ENCODE measurements at regions not wholly inside any gene's neighbourhood (a gene's known extent, or its start where the extent isn't known, plus 50 kb on each side); places are given as distances from the start of the nearest gene placed in this dataset.
"Not testable (repeated sequence)": the region's sequence is repeated elsewhere in the genome, so short reads cannot be mapped to it uniquely, and the experiment has no call there.

DNA sequence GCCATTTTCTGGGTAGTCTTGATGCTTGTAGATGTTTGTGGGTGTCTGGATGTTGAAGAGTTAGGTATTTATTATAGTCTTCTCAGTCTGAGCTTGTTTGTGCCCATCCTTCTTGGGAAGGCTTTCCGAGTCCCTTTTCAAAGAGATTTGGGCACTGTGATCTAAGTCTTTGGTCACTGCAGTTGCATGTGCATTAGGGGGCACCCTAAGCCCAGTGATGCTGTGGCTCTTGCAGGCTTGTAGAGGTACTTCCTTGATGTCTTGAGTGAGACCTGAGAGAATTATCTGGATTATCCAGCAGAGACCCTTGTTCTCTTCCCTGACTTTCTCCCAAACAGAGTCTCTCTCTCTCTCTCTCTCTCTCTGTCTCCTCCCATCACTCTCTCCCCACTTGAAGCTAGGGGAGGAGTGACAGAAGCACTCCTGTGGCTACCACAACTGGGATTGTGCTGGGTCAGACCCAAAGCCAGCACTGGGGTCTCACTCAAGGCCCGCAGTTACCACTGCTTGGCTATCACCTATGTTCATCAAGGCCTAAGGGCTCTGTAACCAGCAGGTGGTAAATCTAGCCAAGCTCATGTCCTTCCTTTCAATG, 68.5 kb downstream of the TMCO5A start:
- DNase-seq: no peak

DNA sequence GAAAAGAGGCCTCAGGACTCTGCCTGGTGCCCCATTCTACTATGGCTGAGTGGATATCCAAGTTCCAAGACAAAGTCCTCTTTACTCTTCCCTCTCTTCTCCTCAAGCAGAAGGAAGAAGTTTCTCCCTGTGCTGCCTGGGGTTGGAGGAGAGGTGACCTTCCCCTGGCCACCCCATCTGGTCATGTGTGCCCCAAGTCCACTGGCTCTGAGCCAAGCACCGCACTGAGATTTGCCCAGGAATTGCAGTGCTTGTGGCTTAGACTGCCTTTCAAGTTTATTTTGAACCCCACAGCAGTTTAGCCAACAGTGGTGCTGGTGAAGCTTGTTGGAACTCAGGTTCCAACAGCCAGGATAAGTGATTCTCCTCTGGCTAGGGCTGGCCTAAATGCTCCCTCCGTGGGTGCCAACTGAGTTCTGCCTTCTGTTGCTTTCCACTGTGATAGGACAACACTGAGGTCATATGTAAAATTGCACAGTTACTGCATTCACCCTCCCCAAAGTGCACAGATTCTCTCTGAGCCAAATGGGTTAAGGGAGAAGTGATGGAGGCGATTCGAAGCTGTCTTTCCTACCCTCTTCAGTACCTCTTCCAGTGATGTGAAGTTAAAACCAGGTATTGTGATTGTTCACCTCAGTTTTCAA, 69.9 kb downstream of the TMCO5A start:
- DNase-seq: no peak

DNA sequence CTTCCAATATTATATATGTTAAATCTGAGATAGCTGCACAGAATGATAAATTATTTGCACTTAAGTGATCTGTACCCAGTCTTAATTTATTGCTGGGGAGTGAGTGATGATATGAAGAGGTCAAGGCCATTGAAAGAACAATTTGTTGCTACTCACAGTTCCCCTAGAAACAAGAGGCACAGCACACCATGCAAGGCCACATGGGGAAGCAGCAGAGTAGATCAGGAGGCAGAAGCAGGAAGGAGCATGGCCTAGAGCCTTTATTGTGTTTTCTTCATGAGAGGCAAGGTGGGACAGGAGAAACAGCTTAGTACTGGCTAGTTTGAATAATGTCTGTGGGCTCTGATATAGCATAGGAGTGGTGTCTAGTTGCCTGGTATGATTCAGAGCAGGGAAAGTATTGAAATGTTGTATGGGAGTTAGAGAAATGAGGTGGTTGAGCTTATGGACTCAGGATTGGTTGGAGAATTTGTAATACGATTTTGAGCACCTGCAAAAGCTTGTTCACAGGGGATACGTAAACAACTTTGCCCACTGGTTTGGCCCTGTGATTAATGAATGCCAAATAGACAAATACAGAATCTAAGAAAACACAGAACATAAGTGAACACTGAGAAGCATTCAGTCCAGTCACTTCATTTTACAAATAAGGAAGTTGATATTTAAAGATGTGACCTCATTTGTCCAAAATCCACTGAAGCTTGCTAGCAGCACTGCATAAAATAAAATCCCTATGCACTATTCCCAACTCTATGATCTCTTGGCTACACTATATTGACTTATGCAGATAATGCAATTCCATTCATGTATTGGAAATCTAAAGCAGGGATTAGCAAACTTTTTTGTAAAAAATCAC, 71.7 kb downstream of the TMCO5A start:
- DNase-seq: no peak

DNA sequence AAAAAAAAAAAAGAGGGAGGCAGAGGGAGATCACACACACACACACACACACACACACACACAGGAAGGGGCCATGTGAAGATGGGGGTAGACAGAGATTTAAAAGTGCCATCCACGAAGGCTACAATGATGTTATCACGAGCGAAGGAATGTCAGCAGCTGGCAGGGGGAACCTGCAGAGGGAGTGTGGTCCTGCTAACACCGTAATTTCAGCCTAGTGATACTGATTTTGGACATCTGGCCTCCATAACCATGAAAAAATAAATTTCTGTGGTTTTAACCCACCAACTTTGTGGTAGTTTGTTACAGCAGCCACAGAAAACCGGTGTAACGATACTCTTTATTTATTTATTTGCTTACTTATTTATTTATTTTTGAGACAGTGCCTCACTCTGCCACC, 76.0 kb downstream of the TMCO5A start:
- DNase-seq: no peak

DNA sequence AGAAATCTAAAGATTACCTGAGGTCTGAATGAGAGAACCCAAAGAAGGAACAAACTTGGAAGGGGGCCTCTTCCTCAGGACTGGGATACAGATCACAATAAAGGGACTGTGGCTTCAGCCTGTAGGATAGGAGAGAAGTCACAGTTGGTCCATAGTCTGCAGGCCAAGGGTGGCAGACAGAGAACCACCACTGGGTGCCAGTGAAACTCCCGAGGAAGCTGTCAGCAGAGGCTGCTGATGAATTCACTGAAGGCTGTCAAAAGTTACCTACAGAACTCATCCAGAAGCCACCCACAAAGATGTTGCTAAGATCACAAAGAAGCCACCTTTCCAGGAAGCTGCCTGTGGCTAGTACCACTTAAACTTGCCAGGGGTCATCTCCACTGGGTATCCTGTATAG, 78.5 kb downstream of the TMCO5A start:
- DNase-seq: no peak

DNA sequence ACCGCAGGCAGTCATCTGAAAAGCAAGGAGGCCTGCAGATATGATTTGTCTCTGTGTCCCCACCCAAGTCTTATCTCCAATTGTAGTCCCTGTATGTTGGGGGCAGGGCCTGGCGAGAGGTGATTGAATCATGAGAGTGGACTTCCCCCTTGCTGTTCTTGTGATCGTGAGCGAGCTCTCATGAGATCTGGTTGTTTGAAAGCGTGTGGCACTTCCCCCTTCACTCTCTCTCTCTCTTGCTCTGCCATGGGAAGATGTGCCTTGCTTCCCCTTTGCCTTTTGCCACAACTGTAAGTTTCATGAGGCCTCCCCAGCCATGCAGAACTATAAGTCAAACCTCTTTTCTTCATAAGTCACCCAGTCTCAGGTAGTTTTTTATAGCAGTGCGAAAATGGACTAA, 83.3 kb downstream of the TMCO5A start:
- DNase-seq: no peak

DNA sequence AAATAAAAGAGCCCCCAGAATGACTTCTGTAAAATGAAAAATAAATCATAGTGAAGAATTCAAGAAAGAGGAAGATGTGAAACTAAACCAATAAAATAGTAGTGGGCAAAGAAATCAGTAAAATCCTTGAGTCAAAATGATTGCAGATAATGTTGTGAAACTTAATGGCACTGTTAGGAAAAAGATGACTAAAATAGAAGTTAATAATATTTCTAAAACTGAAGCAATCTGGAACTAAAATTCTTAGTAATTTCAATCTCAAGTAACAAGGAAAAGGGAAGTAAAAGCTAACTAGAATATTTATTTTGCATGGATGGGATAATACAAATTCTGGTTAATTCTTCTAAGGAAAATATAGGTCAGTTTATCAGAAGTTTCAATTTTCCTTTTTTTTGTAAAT, 84.6 kb downstream of the TMCO5A start:
- no peak for DNase-seq

DNA sequence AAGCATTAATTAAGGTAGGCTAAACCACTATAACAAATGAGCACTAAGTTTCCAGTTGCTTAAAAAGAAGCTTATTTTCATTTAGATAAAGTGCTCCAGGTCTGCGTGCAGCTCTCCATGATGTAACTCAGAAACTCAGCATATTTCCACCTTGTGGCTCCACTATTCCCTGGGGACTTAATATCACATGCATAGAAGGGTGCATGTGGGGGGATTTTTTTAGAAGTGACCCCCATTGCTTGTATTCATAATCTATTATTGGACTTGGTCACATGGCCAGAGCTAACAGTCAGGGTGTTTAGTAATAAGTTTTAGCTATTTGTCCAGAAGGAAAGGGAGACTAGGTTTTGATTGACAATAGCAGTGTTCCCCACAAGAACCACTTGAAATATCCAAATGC, 86.8 kb downstream of the TMCO5A start:
- no peak for DNase-seq

DNA sequence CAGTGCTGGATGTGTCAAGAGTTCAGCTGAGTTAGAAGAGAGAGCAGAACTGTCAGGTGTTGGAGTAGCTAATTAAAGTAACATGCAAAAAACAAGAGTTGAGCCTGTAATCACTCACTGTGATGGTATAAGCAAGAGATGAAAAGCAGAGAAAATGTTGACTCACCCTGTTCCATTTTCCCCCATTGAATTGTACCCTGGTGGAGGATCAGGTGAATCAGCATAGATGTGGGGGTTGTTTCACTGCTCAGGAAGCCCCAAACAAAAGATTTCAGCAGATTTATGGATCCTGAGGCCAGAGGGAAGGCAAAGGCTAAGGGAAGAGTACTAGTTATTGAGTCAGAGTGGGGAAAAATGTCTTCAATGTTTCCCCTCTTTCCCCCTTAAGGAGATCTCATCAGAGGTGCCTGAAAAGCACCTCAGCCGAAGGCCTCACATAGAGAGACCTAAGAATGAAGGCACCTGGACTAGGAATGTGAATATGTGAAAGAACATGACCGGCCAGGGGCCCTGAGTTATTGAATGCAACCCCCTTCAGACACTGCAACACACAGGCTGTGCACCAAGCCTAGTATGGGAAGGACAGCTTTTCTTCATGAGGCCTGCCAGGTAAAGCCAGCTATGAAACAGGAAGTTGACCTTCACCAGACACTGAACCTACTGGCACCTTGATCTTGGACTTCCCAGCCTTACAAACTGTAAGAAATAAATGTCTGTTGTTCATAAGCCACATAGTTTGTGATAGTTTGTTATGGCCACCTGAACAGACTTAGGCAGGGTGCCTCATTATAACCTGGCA, 90.1 kb downstream of the TMCO5A start:
- no peak for DNase-seq

DNA sequence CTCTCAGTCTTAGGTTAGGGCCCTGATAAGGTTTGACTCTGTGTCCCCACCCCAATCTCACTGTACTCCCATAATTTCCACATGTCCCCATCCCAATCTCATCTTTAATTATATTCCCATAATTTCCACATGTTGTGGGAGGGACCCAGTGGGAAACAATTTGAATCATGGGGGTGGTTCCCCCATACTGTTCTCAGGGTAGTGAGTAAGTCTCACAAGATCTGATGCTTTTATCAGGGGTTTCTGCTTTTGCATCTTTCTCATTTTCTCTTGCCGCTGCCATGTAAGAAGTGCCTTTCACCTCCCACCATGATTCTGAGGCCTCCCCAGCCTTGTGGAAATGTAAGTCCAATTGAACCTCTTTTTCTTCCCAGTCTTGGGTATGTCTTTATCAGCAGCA, 91.2 kb downstream of the TMCO5A start:
- DNase-seq: not testable (repeated sequence)

DNA sequence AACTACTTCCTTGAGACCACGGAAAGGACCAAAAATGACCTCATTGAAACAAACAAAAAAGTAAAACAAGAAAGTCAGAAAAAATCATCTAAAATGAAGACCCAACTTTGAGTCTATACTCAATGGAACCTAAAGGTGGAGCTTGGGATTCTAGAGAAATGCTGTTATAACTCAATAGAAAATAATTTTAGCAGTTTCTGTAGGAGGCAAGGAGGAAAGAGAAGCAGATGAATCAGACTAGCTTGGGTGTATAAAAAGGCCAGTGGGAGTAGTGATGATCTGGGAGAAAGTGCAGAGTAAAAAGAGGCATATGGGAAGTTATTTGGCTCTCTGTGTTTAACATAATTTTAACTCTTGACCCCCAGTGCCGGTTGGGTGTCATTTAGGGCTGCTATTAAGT, 94.4 kb downstream of the TMCO5A start:
- DNase-seq: no peak

DNA sequence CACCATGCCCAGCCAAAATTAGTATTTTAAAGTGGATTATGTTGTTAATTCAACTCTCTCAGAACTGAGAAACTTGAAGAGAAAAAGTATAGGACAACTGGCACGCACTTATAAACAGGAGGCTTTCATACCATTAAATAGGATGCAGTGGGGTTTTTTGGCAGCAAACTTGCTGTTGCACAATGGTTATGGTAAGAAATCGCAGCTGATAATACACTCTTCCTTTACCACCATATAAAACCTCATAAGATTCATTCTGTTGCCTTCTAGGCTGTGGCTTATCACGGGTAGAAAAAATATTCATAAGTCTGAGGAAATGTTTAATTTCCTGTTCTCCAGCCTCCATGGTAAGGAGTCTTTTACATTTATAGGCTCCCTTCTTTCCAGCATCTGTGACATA, 95.3 kb downstream of the TMCO5A start:
- DNase-seq: no peak

DNA sequence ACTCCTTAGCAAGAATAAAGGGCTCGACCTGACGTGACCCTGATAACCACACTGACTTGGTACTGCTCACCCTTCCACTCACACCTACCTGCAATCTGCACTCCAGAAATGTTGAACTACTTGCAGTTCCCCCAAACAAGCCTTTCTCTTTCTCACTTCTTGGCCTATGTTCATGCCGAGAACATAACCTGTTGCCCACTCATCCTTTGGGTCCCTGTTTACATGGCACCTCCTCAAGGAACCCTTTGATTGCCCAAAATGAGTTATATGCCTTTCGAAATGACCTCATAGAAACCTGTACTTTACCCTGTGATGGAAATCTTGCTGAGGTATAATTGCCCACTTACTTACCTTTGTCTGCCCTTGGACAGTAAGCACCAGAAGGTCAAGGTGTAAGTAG, 96.2 kb downstream of the TMCO5A start:
- DNase-seq: no peak

DNA sequence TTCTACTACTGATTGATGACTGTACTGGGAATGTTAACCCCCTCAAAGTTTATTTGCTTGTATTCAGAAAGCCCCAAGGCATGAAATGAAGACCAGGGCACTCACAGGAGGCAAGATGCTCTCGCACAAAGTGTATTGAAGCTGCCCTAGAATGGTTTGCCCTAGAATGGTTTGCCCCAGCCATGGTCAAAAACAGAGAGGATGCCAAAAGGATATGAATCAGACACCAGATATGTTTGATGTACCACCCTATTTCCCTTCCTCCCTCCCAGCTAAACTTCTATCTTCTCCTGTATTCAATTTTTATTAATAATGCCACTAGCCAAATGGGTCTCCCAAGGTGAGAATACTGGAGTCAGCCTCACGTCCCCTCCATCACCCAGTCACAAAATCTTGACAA, 101.3 kb downstream of the TMCO5A start:
- DNase-seq: no peak

DNA sequence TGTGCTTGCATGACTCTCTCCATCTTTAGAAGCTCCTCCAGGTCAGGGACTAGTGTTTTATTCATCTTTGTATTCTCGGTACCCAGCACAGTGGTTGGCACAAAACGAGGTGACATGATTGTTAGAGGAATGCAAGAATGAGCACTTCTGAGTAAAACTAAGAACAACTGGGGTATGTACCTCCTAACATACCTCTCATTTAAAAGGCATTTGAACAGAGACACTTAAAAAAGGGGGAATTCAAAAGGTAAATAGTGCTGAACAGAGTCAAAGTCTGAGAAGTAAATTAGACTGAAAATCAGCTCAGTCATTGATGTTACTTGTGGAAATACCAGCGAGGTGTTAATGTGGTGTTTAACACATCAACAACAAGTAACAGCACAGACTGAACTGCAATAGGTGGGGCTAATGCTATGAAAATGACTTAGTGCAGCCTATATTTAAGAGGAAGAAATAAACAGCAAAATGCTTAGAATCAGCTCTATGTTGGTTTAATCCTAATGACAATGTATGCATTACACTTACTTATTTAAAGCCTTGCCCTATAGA, 102.4 kb downstream of the TMCO5A start:
- DNase-seq: no peak

DNA sequence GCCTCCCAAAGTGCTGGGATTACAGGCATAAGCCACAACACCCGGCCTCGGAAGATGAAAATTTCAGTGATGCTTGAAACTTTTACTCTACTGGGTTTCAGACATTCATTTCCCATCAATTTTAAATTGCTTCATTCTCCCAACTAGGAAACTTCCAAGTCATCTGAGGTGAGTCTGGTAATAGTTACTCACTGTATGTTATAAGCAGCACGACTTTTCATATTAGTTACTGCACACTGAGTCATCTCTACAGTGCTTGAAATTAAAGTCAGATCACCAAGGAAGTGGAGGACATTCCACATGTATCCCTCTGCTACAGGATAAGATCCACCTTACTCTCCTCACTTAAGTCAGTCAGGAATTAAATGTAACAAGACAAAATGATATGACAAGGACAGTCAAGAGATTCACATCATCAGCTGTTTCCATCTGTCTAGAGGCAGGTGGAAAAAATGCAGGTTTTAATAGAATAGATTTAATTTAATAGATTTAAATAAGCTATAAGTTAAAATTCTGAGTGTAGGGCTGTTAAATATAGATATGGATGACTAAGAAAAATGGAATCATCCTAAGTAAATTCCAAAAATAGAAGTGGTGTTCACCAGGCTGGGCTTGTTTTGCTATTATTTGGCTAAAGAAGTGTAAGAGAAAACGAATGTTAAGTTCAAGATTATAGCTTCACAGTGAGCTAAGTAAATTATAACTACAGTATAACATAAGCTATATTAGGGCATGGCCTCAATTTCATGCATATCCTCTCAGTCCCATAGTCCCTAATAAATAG, 104.4 kb downstream of the TMCO5A start:
- no peak for DNase-seq

DNA sequence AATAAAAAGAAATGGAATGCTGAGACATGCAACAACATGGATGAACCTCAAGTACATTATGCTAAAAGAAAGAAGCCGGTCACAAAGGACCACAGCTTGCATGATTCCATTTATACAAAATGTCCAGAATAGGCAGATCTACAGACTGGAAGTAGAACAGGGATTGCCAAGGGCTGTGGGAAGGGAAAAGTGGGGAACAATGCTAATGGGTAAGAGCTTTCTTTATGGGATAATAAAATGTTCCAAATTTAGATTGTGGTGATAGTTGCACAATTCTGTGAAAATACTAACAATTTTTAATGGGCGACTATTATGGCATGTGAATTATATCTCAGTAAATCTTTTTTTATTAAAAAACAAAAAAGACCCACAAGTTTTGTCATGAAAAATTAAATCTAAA, 106.2 kb downstream of the TMCO5A start:
- DNase-seq: no peak

DNA sequence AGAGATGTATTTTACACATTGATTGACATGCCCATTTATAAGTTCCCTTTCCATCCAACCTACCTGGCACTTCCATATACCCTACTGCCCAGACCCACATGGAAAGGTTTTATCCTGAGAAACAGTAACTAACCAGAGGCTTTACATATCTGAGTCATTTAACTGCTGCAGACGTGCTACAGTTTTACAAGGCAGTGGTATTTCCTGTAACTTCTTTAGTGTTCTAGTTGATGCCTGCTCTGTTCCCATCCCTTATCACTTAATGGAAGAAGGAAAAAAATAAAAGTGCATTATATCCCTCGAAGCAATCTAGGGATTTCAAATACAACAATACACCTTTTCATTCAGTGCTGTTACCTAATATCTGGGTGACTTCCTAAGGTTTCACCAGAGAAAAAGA, 107.1 kb downstream of the TMCO5A start:
- no peak for DNase-seq

DNA sequence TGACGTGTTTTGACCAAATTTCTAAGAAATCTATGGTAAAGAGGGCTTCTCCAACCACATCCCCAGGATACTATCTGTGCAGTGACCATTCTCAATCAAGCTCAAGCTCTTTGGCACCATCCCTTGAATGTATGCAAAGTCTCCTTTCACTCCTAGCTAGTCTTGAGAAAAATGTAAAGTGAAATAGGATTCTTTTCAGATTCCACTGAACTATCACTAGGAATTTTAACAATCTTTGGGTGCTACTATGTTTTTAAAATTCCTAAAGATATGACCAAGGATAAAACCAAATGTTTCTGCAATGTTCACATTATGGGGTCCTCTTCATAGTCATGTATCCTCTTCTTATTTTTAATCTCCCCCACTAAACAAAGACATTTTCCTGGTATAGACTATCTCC, 107.8 kb downstream of the TMCO5A start:
- no peak for DNase-seq

DNA sequence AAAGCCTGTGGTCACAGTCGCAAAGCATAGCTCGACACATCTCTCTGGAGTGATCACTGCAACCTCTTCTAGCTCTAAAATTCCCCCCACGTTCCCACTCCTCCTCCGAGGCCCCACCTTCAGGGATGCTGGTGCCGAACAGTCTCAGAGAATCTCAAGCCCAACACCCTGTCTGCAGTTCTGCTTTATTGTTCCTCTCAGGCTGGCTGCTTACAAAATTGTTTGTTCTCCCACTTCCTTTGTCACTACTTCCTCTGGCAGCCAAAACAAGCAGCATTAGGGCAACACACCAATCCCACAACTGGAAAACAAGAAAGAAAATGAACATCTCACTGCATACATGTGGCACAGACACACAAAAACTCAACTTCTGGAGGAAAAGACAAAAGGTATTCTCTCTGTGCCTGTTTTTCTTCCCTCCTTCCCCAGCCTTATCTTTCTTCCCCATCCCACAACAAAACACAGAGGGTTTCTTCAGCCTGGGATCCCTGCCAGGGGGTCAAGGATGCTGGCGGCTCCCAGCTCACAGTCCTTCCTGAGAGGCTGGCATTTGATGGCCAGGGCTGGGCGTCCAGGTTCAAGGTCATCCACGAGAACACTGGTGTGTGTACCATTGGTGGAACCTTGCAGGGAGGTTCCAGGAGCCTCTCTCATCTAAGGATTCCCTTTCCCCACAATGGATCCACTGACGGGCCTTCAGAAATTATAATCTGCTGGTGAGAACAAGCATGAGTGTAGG, 108.4 kb downstream of the TMCO5A start:
- DNase-seq: no peak

DNA sequence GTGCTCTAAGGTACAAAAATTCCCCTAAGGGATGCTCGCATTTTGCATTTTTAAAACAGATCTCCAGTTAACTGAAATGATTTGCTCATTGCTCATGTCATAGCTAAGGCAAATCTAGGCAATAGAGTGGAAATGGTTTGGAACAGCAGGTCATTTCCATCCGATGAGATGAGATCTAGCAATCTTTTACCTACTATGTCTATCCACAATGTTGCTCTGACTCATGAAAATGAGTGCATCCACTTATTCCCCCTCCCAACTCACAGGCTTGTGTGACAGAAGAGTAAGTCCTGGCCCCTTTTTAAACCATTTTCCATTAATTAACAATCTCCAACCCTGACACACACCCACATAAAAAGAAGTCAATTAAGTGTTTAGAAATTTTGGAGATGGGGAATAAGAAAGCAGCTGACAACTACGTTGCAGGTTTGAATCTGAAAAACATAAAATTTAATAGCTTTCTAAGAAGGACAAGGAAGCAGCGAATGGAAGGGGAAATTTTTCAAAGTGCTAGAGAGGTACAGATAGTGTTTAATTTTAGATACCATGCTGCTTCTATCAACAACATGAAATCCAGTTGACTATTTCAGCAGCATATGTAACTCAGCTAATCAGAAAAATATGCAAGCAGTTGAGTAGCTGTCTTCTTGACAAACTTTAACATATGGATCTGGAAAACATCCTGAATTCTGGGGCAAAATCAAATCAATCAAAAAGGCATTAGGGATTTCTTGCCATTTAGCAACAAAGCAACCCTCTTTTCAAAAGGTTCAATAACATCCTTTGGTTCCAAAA, 112.0 kb downstream of the TMCO5A start:
- no peak for DNase-seq
